ENCODE measurements at regions not wholly inside any gene's neighbourhood (a gene's known extent, or its start where the extent isn't known, plus 50 kb on each side); places are given as distances from the start of the nearest gene placed in this dataset.

DNA sequence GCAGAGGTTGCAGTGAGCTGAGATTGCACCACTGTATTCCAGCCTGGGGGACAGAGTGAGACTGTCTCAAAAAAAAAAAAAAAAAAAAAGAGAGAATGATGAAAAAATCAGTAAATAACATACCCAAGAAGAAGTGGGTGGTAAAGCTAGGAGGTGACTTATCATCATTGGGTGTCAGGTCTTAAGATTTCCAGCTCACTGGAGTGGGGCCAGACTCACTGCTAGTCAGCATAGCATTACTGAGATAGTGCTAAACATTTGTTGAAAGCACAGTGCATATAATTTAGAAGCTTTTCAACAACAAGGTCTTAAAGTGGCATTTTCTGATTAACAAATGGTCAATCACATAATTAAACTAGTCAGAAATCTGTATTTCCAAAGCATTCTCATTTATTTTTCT lies 221.8 kb upstream of the GYPA start:
- TF ChIP-seq, protein P1, sequence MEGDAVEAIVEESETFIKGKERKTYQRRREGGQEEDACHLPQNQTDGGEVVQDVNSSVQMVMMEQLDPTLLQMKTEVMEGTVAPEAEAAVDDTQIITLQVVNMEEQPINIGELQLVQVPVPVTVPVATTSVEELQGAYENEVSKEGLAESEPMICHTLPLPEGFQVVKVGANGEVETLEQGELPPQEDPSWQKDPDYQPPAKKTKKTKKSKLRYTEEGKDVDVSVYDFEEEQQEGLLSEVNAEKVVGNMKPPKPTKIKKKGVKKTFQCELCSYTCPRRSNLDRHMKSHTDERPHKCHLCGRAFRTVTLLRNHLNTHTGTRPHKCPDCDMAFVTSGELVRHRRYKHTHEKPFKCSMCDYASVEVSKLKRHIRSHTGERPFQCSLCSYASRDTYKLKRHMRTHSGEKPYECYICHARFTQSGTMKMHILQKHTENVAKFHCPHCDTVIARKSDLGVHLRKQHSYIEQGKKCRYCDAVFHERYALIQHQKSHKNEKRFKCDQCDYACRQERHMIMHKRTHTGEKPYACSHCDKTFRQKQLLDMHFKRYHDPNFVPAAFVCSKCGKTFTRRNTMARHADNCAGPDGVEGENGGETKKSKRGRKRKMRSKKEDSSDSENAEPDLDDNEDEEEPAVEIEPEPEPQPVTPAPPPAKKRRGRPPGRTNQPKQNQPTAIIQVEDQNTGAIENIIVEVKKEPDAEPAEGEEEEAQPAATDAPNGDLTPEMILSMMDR (conservative IDR thresholded peaks at IDR 0.05; ENCODE audit: low read depth, low read length) = no peak
- no peak for TF ChIP-seq EZH2 (IDR thresholded peaks at IDR 0.05; ENCODE audit: borderline replicate concordance, low read depth, low read length, poor library complexity, severe bottlenecking)
